ENCODE measurements at regions not wholly inside any gene's neighbourhood (a gene's known extent, or its start where the extent isn't known, plus 50 kb on each side); places are given as distances from the start of the nearest gene placed in this dataset.

DNA sequence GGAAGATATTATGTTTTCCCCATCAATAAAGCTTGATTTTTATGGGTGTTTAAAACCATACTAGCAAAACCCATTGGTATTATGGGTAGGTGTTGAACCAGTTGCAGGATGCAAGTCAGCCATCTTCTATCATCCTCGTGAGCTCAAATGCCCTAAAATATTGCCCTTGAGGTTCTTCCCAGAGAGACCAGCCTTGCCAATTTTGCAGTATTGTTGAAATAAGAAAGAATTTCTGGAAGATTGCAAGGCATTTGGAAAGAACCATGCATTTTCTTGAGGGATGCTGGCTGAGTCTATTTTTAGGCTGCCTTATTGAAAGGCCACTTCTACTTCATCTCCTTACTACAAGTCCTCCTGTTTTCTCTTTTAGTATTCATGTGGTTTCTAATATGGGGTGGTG is 60.9 kb upstream of the SOD3 start:
- TF ChIP-seq, protein P1, sequence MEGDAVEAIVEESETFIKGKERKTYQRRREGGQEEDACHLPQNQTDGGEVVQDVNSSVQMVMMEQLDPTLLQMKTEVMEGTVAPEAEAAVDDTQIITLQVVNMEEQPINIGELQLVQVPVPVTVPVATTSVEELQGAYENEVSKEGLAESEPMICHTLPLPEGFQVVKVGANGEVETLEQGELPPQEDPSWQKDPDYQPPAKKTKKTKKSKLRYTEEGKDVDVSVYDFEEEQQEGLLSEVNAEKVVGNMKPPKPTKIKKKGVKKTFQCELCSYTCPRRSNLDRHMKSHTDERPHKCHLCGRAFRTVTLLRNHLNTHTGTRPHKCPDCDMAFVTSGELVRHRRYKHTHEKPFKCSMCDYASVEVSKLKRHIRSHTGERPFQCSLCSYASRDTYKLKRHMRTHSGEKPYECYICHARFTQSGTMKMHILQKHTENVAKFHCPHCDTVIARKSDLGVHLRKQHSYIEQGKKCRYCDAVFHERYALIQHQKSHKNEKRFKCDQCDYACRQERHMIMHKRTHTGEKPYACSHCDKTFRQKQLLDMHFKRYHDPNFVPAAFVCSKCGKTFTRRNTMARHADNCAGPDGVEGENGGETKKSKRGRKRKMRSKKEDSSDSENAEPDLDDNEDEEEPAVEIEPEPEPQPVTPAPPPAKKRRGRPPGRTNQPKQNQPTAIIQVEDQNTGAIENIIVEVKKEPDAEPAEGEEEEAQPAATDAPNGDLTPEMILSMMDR (conservative IDR thresholded peaks at IDR 0.05; ENCODE audit: low read depth, low read length): no peak
- TF ChIP-seq EZH2 (IDR thresholded peaks at IDR 0.05; ENCODE audit: low read length, unreplicated experiment): no peak
- TF ChIP-seq EZH2phosphoT487 (IDR thresholded peaks at IDR 0.05; ENCODE audit: borderline replicate concordance, low read length): no peak

Data from PC-3 (cell line).